HG02798 (cell line): ENCODE measurements at regions not wholly inside any gene's neighbourhood (a gene's known extent, or its start where the extent isn't known, plus 50 kb on each side); places are given as distances from the start of the nearest gene placed in this dataset.

Experiments used
- ATAC-seq: cut with Tn5 transposase; IDR thresholded peaks from one replicate; pipeline ENCODE4 v1.9.1; 2021; ENCODE audit warnings: mild to moderate bottlenecking; ENCODE audit not compliant: unreplicated experiment, poor library complexity

DNA sequence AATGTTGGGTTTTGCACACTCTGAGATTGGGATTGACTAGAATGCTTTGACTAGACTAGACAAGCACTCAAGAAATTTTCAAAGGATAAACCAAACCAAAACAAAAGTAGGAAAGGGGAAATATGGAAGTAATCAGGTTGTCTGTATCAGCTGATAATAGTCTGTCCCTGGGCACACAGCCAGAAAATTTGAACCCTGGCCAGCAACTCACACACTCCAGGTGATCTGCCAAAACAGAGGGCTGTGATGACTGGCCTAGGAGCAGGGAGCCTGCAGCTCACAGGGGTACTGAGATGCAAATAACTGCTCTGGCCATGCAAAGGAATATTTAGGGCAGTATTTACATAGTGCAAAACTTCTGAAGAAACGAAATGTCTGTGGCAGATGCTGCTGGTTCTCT is 112.3 kb upstream of the SMIM23 start:
- ATAC-seq, result no peak

DNA sequence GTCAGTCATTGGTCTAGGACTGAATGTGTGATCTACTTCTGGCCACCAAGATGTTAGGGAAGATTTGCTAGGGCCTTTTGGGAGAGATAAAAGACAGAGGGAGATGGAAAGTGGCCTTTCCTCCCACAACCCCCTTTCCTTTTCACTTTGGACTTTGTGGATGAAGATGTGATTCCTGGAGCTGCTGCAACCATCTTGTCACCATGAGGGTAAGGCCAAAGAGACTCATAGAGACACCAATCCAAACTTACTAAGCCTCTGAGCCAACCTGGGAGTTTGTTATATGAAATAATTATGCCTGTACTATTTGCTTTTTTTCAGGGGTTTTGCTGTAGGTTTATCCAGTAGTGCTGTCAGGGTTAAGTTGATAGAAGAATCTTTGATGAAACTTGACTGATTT is 111.8 kb upstream of the SMIM23 start:
- no peak for ATAC-seq

DNA sequence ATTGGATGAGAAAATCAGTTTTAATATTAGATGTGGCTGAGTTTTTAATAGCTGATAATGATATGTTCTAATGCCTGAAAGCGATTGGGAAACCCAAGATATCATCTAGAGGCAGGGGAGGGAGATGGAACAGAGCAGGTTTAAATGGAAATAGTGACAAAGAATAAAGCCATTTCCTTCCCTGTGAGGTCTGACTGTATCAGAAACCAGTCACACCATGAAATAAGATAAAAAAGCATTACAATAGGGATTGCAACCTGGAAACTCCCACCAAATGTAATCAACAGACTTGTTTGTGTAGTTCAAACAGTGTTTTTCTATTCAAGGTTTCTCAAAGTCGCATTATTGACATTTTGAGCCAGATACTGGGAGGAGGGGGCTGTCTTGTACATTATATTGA is 110.1 kb upstream of the SMIM23 start:
- ATAC-seq, result no peak

DNA sequence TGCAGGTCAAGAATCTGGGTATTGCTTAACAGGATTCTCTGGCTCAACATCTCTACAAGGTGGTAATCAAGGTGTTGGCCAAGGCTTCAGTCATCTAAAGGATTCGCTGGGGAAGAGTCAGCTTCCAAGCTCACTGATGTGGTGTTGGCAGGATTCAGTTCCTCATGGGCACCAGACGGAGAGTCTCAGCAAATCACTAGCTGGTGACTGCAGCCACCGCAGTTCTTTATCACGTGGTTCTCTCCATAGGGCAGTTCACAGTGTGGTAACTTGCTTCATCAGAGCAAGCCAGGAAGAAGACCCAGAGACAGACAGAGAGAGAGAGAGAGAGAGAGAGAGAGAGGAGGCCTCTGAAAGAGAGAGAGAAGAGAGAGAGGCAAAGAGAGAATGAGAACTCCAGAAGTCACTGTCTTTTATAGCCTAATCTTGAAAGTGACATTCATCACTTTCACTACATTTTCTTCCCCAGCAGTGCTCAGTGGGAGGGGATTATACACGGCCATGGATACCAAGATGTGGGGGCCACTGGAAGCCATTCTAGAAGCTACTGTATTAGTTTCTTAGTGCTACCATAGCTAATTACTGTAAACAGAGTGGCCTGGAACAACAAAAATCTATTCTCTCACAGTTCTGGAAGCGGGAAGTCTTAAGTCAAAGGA is 109.2 kb upstream of the SMIM23 start:
- ATAC-seq, result no peak

DNA sequence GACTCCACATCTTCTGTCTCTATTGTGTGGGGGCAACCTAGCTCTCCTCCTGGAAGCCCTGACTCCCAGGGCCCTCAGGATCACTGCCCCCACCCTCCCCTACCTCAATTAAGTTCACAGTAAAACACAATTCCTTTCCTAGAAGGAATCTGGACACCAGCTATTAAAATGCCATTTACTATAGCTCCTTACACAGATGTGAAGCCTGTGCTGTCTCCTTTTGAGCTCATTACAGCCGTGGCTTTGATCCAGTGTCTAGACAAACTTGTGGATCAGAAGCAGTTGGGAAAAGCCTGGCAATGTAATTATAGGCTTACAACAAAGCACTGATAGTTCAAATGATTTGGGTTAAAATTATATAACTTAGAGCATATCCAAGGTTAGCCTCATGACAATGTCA is 107.0 kb upstream of the SMIM23 start:
- no peak for ATAC-seq

DNA sequence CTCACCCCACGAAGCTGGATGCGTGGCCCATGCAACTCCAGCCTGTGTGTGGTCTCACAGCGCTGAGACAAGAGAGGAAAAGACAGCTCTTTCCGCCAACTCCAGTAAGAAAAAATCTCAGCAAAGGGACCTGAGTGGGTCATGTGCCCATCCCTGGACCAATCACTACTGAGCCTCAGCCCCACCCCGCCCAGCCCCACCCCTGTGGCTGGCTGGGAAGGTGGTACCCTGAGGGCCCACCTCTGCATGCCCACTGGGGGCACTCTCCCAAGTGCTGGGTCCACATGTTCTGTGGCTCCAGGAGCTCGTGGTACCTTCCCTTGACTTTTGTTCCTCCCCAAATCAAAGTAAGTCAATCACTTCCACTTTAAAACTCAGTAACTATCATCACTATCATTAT is 105.1 kb upstream of the SMIM23 start:
- ATAC-seq, result no peak

DNA sequence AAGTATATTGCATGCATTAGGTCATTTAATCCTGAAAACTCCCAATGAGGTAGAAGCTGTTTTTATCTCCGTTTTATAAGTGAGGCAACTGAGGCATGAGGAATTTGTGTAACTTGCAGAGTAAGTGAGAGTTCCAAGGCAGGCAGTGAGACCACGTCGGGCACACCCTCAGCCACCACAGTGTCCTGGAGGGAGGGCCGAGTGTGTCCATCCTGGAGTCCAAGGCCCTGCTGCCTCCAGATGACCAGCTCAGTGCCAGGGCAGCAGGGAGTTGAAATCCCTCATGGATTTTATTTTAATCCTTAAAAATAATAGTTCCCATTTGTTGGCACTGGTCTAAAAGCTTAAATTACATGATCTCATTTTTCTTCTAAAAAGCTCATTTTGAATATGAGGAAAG is 104.6 kb upstream of the SMIM23 start:
- ATAC-seq, result no peak

DNA sequence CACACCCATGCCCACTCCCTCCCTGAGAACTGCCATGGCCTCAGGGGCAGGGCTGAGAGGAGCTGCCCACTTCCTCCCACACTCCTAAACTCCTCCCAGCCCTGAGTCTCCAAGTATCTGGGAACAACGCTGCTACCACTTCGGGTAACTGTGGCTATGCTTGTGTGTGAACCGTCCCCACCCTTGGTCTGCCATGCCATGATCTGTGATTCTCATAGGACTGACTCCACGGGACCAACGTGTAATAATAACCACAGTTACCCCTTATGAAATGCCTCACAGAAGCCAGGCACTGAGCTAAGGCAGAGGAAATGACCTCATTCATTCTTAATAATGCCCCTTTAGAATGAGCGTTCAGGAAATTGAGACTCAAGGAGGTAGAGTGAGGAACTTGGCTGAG is 103.9 kb upstream of the SMIM23 start:
- no peak for ATAC-seq

DNA sequence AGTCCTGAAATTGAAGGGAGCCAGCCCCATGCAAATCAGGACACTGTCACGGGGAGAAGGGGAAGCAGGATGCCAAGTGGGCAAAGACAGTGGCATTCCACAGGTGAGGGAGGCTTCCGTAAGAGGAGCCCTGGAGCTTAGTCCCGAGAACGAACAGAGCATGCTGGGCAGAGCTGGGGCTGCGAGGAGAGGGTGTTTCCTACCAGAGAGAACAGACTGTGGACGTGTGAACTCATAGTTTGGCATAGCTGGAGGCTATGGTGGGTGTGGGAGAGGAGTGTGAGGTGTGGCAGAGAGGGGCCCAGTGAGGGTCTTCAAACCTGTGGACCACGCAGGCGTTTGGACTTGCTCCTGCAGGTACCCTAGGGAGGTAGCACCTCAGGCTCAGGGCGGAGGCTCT is 102.8 kb upstream of the SMIM23 start:
- no peak for ATAC-seq

DNA sequence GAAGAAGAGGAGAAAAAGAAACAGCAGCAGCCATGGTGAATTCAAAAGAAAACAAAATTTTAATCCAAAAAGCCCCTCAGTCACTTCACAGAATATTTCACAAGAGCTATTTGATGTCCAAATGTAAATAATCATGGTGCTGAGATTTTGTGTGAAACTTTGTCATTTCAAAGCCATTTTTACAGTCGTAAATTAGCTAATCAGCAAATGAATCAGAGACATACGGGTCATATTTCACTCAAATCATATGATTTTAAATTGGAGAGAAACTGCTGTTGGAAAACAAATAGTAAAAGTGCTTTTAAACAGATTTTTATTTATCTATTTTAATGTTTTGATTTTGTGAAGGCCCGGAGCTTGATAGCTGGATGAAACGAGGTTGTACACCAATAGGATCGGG is 101.4 kb upstream of the SMIM23 start:
- ATAC-seq, result no peak

DNA sequence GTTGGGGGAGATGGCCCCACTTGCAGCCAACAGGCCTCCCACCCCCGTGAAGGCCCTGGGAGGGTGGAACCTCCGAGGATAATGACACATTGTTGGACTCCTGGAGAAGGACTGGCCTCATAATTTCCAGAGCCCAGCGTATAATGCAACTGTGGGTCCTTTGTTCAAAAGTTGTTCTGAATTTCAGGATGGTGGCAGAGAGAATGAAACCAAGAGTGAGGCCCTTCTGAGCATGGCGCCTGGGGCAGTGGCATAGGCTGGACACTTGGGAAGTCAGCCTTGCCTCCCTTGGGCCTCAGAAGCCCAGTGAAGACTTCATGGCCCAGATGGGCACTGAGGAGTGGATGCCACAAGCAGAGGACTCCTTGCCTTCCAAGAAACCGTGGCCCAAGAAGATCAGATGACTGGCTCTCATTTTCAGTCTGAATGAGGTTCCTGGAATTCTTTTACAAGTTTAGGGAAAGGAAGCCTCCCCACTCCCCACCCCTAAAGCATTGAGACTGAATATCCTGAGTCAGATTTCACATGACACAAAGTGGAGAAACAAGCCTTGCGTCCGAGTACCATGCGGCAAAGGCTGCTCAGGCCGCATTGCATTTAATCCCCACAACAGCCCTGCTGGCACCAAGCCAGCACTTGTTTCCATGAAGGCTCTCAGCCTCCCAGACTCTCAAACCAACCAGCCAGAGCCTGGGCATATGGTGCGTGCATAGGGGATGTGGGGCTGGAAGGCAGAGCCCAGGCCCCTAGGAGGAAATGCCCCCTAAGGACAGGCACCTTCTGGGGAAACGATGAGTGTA is 96.7 kb upstream of the SMIM23 start:
- no peak for ATAC-seq

DNA sequence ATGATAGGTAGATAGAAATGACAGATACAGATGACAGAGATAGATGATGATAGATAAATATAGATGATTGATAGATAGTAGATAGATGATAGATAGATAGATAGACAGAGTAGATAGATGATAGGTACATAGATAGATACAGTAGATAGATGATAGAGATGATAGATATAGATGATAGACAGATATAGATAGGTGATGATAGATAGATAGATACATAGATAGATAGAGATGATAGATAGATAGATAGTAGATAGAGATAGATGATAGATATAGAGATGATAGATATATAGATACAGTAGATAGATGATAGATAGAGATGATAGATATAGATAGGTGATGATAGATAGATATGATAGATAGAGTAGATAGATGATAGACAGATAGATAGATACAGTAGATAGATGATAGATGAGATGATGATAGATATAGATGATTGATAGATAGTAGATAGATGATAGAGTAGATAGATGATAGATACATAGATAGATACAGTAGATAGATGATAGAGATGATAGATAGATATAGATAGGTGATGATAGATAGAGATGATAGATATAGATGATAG is 95.7 kb upstream of the SMIM23 start:
- ATAC-seq, result no peak

DNA sequence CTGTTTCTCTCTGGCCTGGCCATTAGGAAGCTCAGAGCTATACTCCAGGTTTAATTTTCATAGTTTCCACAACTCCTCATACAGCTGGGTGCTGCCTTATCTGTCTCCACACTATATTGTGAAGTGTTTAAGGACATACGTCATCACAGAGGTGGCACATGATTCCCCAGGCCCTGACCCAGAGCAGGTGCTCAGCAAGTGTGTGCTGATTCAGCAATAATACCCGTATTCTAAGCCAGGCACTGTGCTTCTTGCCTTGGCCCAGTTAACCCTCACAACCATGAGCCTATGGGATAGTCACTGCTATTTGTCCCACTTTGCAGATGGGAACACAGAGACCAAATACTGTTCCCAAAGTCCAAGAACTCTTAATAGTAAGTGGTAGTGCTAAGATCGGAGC is 93.5 kb upstream of the SMIM23 start:
- ATAC-seq, result no peak

DNA sequence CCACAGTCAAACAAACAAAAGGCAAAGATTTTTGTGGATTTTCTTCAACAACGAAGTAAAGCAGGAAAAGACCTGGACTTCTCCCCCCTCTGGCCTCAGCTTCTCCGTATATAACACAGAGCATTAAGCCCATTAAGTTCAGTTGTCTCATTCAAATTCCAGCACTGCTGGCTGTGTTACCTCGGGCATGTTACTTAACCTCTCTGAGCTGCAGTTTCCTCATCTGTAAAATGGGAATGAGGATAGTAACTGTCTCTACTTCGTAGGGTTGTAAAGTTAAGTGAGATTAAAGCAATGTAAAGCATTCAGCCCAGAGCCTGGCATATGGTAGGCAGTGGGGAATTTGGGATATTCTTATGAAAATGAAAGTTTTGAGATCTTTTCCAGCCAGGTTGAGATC is 92.7 kb upstream of the SMIM23 start:
- no peak for ATAC-seq

DNA sequence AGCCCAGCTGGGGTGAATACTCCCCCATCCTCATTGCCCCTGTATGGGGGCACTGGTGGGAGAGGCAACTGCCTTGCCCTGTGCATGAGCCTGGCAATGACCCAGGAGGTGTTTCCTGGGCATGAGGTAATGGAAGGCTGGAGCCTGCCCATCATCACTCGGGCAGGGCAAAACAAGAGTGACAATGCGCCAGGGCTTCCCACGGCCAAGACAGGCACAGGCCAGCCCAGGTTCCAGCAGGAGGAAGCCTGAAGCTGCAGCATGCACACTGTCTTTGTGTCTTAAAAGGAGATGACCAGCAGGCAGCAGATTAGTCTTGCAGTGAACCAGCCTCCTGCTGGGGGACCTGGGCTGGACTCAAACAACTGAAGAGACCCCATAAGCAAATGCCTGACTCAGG is 92.2 kb upstream of the SMIM23 start:
- ATAC-seq, result no peak

DNA sequence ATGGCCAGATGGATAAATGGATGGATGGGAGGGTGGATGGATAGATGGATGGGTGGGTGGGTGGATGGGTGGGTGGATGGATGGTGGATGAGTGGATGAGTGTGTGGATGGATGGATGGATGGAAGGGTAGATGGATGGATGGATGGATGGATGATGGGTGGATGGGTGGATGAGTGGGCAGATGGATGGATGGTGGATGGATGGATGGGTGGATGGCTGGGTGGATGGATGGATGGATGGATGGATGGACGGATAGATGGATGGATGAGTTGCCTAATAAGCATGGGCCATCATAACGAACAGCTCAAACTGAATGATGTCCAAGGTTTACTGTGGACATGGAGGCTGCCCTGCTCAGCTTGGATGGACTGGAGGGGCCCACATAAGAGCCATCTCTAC is 89.8 kb upstream of the SMIM23 start:
- no peak for ATAC-seq

DNA sequence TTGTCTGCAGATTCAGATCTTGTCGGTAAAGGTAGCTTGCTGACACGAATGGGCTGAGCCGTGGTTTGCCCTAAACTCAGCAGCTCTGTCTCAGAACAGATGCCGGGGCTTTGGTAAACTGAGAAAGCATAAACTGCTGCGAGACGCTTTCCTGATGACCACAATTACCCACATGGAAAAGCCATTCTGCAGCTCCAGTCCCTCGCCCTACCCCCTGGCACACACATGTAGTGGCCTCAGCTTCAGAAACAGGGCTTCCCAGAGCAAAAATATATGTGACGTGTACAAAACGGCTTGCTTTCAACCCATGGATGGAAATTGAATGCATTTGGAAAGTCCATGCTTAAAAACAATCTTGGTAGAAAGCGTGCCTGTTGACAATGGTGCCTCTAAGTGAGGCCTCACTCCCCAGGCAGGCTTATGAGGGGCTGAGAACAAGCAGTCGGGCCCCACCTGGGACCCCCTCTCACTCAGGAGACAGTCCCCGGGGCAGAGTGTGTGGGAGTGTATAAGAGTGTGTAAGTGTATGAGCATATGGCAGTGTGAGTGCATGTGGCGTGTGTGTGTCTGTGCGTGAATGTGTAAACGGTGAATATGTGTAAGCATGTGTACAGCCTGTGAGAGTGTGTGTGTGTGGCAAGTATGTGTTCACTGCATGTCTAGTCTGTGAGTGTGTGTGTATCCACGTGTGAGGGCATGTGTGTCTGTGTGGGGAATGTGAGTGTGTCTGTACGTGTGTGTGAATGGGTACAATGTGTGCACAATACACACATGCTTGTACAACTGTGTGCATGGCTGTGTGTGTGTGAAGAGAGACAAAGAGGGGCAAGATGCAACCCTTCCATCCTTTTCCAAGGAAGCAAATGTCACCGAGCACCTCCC is 88.2 kb upstream of the SMIM23 start:
- no peak for ATAC-seq

DNA sequence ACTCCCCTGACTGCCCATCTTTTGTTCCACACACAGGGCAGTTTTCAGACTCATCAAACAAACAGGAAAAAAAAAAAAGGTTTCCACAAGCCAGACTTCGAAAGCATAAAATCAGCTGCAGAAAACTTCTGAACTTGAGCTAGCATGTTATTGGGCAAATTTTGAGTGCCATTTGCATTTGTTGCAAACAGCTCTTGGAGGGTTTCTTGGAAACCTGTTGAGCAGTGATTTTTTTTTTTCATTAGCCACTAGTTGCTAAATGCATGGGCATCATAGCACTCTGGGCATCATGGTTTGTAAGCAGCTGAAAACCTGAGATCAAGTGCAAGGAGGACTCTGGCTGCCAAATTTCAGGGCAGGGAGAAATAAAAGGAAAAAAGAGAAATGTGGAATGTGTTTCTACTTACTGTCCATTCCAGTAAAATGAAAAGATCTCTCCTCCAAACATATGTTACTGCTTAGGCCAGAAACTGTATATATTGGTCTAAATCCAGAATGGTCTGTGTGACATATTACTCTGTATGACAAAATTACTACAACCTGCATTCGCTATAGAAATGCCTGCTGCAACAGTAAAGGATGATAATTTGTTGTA is 85.2 kb upstream of the SMIM23 start:
- no peak for ATAC-seq

DNA sequence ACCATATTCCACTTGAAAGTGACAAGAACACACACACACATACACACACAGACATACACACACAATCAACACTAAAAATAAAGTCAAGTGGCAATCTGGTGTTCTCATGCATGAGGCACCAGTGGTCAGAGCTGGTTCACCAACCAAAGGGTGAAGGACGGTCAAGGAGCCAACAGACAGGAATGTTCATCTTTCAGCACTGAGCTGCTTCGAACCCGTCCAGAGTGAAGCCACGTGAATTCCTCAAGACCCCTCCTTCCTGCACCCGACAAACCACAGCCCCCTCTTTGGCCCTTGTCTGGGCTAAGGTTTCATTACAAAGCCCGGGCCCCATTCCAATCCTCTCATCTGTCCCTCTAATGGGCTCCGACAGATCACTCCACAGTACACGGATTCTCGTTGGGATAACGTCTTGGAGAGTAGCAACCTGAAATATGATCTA is 84.5 kb upstream of the SMIM23 start:
- ATAC-seq, result no peak

DNA sequence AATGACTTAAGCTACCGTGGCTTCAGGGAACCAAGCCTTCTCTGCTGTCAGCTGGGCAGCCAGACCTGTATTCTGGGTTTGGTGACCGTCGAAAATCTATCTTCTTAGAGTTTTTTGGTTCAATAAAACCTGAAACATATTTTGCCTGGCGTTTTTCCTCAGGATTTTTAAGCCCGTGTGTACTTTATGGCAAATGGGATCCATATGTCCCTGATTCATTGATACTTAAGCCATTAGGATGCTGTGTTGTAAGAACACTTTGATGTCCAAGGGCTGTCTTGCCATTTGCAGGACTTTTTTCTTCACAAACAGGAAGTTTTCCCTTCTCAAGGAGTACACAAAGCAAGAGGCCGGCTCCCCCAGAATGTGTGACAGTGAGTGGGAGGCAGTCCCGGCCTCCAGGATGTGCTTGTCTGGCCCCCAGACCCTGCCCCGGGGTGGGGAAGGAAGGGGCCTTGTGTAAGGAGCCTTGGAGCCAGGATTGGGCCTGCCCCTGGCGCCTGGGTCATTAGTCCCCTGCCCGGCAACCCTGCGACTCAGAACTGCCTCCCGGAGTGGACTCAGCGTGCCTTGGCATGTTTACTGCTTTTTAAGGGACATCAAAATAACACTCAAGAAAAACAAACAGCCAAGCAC is 83.4 kb upstream of the SMIM23 start:
- ATAC-seq, result no peak
